ENCODE measurements at regions not wholly inside any gene's neighbourhood (a gene's known extent, or its start where the extent isn't known, plus 50 kb on each side); places are given as distances from the start of the nearest gene placed in this dataset.
A peak's percentile ranks its signal among the peaks of the same experiment; 100 is the strongest.
"Not testable (repeated sequence)": the region's sequence is repeated elsewhere in the genome, so short reads cannot be mapped to it uniquely, and the experiment has no call there.

GRCh38 chr15:36160351-36160750 is 419.1 kb upstream of the CDIN1 start:
- Histone ChIP-seq H3K27ac (no peak overlapping the region), H2AFZ (replicated peaks) (no peak overlapping the region), H3K4me2 (no peak overlapping the region), H3K27me3 (no peaks in the 10 kb centered on the region), H3K36me3 (no peaks in the 10 kb centered on the region), H3K9me3 (ENCODE audit: low read depth) (no peaks in the 10 kb centered on the region), H3K9ac (no peak overlapping the region), H3K4me3 (no peak overlapping the region), H3F3A (ENCODE audit: low read depth) (peaks cover 7% of the 10 kb centered on the region), H3K4me1 (no peaks in the 10 kb centered on the region), H4K20me1 (ENCODE audit: low read depth) (no peaks in the 10 kb centered on the region), H3K79me2 (ENCODE audit: low read depth) (no peaks in the 10 kb centered on the region)
- no peak for DNase-seq (ENCODE audit: low spot score)
- no peaks in the 10 kb centered on the region for H3K36me3 Mint-ChIP-seq
- no peak overlapping the region for H3K4me3 Mint-ChIP-seq
- TF ChIP-seq EZH2 (IDR thresholded peaks at IDR 0.05) (no peak), EZH2phosphoT487 (IDR thresholded peaks at IDR 0.05) (no peak), CTCF (IDR thresholded peaks at IDR 0.05) (no peak)
- peaks cover 8% of the 10 kb centered on the region for H3K4me1 Mint-ChIP-seq
- H3K27me3 Mint-ChIP-seq (ENCODE audit: insufficient read depth, low read depth): no peaks in the 10 kb centered on the region
- H3K27ac Mint-ChIP-seq: no peak overlapping the region
- H3K9me3 Mint-ChIP-seq: no peaks in the 10 kb centered on the region

- peaks cover 8% of the 10 kb centered on the region for H3K4me1 Mint-ChIP-seq
- H3K27ac Mint-ChIP-seq: no peak overlapping the region
- no peak overlapping the region for H3K4me3 ChIP-seq
- H3K4me2 ChIP-seq: no peak overlapping the region
- no peaks in the 10 kb centered on the region for H3K9me3 Mint-ChIP-seq
- H3K36me3 ChIP-seq: no peaks in the 10 kb centered on the region
- no peak for TF ChIP-seq CTCF (IDR thresholded peaks at IDR 0.05)
- no peak for TF ChIP-seq EZH2phosphoT487 (IDR thresholded peaks at IDR 0.05)
- TF ChIP-seq EZH2 (IDR thresholded peaks at IDR 0.05): no peak
- H3K27me3 Mint-ChIP-seq (ENCODE audit: insufficient read depth, low read depth): no peaks in the 10 kb centered on the region
- H4K20me1 ChIP-seq (ENCODE audit: low read depth): no peaks in the 10 kb centered on the region
- H3K4me1 ChIP-seq: no peaks in the 10 kb centered on the region
- H3K27me3 ChIP-seq: no peaks in the 10 kb centered on the region
- H2AFZ ChIP-seq (replicated peaks): no peak overlapping the region
- H3F3A ChIP-seq (ENCODE audit: low read depth): peaks cover 7% of the 10 kb centered on the region
- H3K27ac ChIP-seq: no peak overlapping the region
- no peak overlapping the region for H3K4me3 Mint-ChIP-seq
- DNase-seq (ENCODE audit: low spot score): no peak
- H3K9me3 ChIP-seq (ENCODE audit: low read depth): no peaks in the 10 kb centered on the region
- H3K36me3 Mint-ChIP-seq: no peaks in the 10 kb centered on the region
- H3K9ac ChIP-seq: no peak overlapping the region
- H3K79me2 ChIP-seq (ENCODE audit: low read depth): no peaks in the 10 kb centered on the region
Measured at GRCh38 chr15:36161108-36161507, 418.3 kb upstream of the CDIN1 start.

- DNase-seq (ENCODE audit: low spot score): peak; percentile 50
- no peaks in the 10 kb centered on the region for H3K27me3 ChIP-seq
- peaks cover 7% of the 10 kb centered on the region for H3F3A ChIP-seq (ENCODE audit: low read depth)
- H3K27ac ChIP-seq: no peak overlapping the region
- no peaks in the 10 kb centered on the region for H4K20me1 ChIP-seq (ENCODE audit: low read depth)
- peaks cover 8% of the 10 kb centered on the region for H3K4me1 Mint-ChIP-seq
- no peaks in the 10 kb centered on the region for H3K4me1 ChIP-seq
- H2AFZ ChIP-seq (replicated peaks): no peak overlapping the region
- H3K36me3 ChIP-seq: no peaks in the 10 kb centered on the region
- H3K27ac Mint-ChIP-seq: no peak overlapping the region
- no peak overlapping the region for H3K4me3 ChIP-seq
- H3K9ac ChIP-seq: no peak overlapping the region
- H3K36me3 Mint-ChIP-seq: no peaks in the 10 kb centered on the region
- H3K79me2 ChIP-seq (ENCODE audit: low read depth): no peaks in the 10 kb centered on the region
- TF ChIP-seq EZH2phosphoT487 (IDR thresholded peaks at IDR 0.05) (no peak), CTCF (IDR thresholded peaks at IDR 0.05) (peak; percentile 12), EZH2 (IDR thresholded peaks at IDR 0.05) (no peak)
- H3K4me3 Mint-ChIP-seq: no peak overlapping the region
- H3K27me3 Mint-ChIP-seq (ENCODE audit: insufficient read depth, low read depth): no peaks in the 10 kb centered on the region
- no peaks in the 10 kb centered on the region for H3K9me3 ChIP-seq (ENCODE audit: low read depth)
- peak overlapping the region; percentile 31 for H3K4me2 ChIP-seq
- peaks cover 3% of the 10 kb centered on the region for H3K9me3 Mint-ChIP-seq
Measured at GRCh38 chr15:36161771-36162212, 417.6 kb upstream of the CDIN1 start.

GRCh38 chr15:36163983-36164382 is 415.4 kb upstream of the CDIN1 start:
- H3K4me2 ChIP-seq; H3K27me3 ChIP-seq; H3K9me3 ChIP-seq (ENCODE audit: low read depth); H3K36me3 Mint-ChIP-seq; H3K9me3 Mint-ChIP-seq; H3K4me3 ChIP-seq; H3F3A ChIP-seq (ENCODE audit: low read depth); H3K36me3 ChIP-seq; H3K27ac ChIP-seq; DNase-seq (ENCODE audit: low spot score); H4K20me1 ChIP-seq (ENCODE audit: low read depth); H3K4me1 ChIP-seq; H3K4me3 Mint-ChIP-seq; H2AFZ ChIP-seq (replicated peaks); H3K27ac Mint-ChIP-seq; H3K27me3 Mint-ChIP-seq (ENCODE audit: insufficient read depth, low read depth); H3K79me2 ChIP-seq (ENCODE audit: low read depth); H3K9ac ChIP-seq; H3K4me1 Mint-ChIP-seq: not testable (repeated sequence)

Data from neural progenitor cell (in vitro differentiated cells).